Left lung (tissue), 4 donors: ENCODE measurements at regions not wholly inside any gene's neighbourhood (a gene's known extent, or its start where the extent isn't known, plus 50 kb on each side); places are given as distances from the start of the nearest gene placed in this dataset.

ENCODE experiments used
- ATAC-seq: fragments of 200-7000 bp; cut with Tn5 transposase; one replicate; pipeline ENCODE4 v1.9.1; 2020; ENCODE audit warnings: moderate library complexity
- DNase-seq, 4 donors: peaks; one replicate each; pipeline ENCODE4 v3.0.0-alpha.2; 2013 to 2020
- H3K27ac ChIP-seq, 2 donors: fragments of 200-600 bp; sonication (generic) in 1 of 2; one replicate each; pipeline versions ENCODE4 v1.5.0 to v1.8.0; 2020 to 2021
- H3K27me3 ChIP-seq, 2 donors: fragments of 200-600 bp; sonication (generic) in 1 of 2; one replicate each; pipeline versions ENCODE4 v1.5.0 to v1.8.0; 2020 to 2021
- H3K36me3 ChIP-seq, 2 donors: fragments of 200-600 bp; sonication (generic) in 1 of 2; one replicate each; pipeline versions ENCODE4 v1.5.0 to v1.8.0; 2020 to 2021
- H3K4me1 ChIP-seq, 2 donors: fragments of 200-600 bp; one replicate each; pipeline ENCODE4 v1.8.0; 2021
- H3K4me3 ChIP-seq, 2 donors: fragments of 200-600 bp; sonication (generic) in 1 of 2; one replicate each; pipeline versions ENCODE4 v1.5.0 to v1.8.0; 2020 to 2021; ENCODE audit warnings: mild to moderate bottlenecking in 1 of 2
- H3K9me3 ChIP-seq, 2 donors: fragments of 200-600 bp; sonication (generic) in 1 of 2; one replicate each; pipeline versions ENCODE4 v1.5.0 to v1.8.0; 2020 to 2021
- intact Hi-C, 2 donors: fragments of 100-400 bp; cut with DNase I; formaldehyde crosslinking; loops; one replicate each; pipeline versions ENCODE4 v1.11.2 to v1.14.2; 2022
- TF ChIP-seq, protein P1 (sequence below), 2 donors: fragments of 200-600 bp; sonication (generic) in 1 of 2; IDR thresholded peaks; one replicate each; pipeline versions ENCODE4 v1.5.0 to v1.8.0; 2021; ENCODE audit warnings: antibody characterized with exemption in 2 of 2
- donor health status: DM: no; HTN: yes; CAD: no.
- donor health status: DM: no; HTN: no; CAD: no.

DNA sequence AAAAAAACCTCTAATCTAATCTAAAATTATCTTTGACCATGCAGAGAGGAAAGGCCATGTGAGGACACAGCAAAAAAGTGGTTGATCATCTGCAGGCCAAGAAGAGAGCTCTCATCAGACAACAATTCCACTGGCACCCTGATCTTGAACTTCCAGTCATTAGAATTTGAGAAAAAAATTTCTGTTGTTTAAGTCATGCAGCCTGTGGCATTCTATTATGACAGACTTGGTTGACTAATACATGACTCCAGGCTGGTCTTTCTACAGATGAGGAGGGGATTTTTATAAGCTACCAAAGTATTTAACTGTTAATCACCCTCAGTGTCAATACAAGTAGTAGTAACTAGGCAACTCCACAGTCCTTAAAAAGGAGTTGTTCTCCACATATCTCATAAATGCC lies 358.5 kb upstream of the RGMB start:
- H3K27me3 ChIP-seq: no peaks in the 10 kb centered on the region
- no peak overlapping the region for H3K4me3 ChIP-seq
- ATAC-seq: no peak
- TF ChIP-seq, protein P1, sequence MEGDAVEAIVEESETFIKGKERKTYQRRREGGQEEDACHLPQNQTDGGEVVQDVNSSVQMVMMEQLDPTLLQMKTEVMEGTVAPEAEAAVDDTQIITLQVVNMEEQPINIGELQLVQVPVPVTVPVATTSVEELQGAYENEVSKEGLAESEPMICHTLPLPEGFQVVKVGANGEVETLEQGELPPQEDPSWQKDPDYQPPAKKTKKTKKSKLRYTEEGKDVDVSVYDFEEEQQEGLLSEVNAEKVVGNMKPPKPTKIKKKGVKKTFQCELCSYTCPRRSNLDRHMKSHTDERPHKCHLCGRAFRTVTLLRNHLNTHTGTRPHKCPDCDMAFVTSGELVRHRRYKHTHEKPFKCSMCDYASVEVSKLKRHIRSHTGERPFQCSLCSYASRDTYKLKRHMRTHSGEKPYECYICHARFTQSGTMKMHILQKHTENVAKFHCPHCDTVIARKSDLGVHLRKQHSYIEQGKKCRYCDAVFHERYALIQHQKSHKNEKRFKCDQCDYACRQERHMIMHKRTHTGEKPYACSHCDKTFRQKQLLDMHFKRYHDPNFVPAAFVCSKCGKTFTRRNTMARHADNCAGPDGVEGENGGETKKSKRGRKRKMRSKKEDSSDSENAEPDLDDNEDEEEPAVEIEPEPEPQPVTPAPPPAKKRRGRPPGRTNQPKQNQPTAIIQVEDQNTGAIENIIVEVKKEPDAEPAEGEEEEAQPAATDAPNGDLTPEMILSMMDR (IDR thresholded peaks at IDR 0.05): no peak
- H3K36me3 ChIP-seq: no peaks in the 10 kb centered on the region
- no peaks in the 10 kb centered on the region for H3K4me1 ChIP-seq
- no peak for DNase-seq
- H3K27ac ChIP-seq: no peak overlapping the region
- no peaks in the 10 kb centered on the region for H3K9me3 ChIP-seq
- intact Hi-C loops: no loop called here

DNA sequence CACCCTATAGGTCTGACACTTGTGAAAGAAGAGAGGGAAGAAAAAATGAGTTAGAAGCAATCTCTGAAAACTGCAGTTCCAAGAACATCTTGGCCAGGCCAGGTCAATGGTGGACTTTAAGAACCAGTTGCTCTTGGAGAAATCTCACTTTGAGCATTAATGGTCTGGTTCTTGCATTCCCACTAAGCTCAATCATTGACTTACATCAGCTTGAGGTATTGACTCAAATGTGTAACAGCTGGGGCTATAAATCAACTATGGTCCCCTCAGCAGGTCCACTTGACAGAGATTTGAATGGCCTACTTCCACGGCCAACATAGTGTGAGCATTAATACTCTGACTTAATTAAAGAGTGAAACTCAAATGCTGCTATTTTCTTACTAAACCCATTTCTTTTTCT lies 357.8 kb upstream of the RGMB start:
- DNase-seq (no peak), ATAC-seq (no peak)
- TF ChIP-seq, protein P1 (IDR thresholded peaks at IDR 0.05): no peak
- intact Hi-C loops: no loop called here
- Histone ChIP-seq H3K9me3 (no peaks in the 10 kb centered on the region), H3K4me3 (no peak overlapping the region), H3K4me1 (no peaks in the 10 kb centered on the region), H3K27me3 (no peaks in the 10 kb centered on the region), H3K36me3 (no peaks in the 10 kb centered on the region), H3K27ac (no peak overlapping the region)

DNA sequence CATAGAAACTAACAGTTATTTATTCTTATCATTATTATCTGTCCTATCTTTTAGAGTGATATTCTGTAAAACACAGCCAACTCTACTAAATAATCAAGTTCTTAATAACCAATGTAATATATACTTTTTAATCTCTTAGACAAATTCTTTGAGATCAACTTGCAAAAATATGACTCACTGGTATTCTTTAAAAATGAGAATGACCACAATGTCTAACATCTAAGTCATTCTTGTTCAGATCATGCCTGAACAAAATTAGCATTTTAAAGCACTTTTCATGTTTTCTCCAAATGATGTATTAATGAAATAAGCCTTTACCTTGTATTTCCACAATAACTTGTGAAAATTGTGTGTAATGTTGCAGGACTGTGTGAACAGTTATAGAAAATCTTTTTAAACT lies 356.9 kb upstream of the RGMB start:
- intact Hi-C loops: no loop called here
- no peak overlapping the region for H3K4me3 ChIP-seq
- no peaks in the 10 kb centered on the region for H3K36me3 ChIP-seq
- no peaks in the 10 kb centered on the region for H3K4me1 ChIP-seq
- no peaks in the 10 kb centered on the region for H3K27me3 ChIP-seq
- DNase-seq (no peak), ATAC-seq (no peak)
- H3K9me3 ChIP-seq: no peaks in the 10 kb centered on the region
- H3K27ac ChIP-seq: no peak overlapping the region
- TF ChIP-seq, protein P1 (IDR thresholded peaks at IDR 0.05): no peak

DNA sequence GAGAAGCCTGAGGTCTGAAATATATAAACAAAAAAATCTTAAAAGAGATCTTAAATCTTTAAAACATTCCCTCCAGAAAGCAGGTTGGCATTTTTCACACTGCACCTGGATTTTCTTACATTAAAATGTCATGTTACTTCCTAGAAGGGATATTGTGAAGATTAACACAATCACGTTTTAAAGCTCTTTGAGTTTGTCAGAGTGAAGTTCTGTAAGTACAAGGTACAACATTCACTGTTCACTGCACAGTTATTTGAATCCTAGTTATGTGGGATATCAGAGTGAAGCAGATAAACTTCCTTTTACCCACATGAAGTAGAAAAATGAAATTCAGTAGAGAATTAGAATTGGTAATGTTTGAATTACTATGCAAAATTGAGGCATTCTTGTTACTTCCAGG lies 353.6 kb upstream of the RGMB start:
- no peaks in the 10 kb centered on the region for H3K27me3 ChIP-seq

DNA sequence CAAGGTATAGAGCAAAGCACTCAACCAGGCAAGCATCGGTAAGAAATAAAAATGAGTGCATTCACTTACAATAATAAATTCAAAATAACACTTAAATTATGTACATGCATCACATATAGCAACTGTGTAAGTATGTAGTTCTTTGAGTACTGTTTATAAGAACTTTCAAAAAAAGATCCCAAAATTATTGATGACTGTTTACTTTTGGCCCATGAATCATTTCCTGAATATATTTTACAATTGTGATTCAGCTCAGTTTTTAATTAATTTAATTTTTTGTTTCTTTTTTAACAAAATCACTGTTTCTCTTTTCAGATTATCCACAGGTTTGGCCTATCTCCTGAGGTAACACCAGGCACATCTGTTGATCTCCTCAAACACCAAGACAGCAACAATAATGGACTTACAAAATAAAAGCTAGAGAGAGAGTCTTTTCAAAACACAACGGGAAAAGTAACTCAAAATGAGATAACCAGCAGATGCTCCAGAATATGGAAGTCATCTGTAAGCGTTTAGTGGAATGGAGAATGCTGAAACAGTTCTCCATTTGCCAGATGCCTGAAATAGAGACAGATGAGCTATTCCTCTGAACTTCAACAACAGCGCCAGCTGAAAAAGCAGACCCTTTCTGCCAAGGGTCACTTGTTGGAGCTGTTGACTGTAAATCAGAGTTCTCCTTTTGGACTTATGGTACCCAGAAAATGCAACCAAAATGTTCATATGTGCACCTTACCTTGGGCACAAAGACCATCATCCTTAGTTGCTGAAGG lies 348.6 kb upstream of the RGMB start:
- Histone ChIP-seq H3K36me3 (no peaks in the 10 kb centered on the region), H3K27ac (no peak overlapping the region), H3K9me3 (no peaks in the 10 kb centered on the region), H3K4me1 (peaks cover 0 to 7% of the 10 kb centered on the region in 2 donors), H3K4me3 (no peak overlapping the region), H3K27me3 (no peaks in the 10 kb centered on the region)
- TF ChIP-seq, protein P1 (IDR thresholded peaks at IDR 0.05): no peak
- DNase-seq (no peak), ATAC-seq (no peak)
- intact Hi-C loops: no loop called here

More for the DNA sequence above, 353.6 kb upstream of the RGMB start:
- H3K9me3 ChIP-seq: no peaks in the 10 kb centered on the region
- TF ChIP-seq, protein P1 (IDR thresholded peaks at IDR 0.05): no peak
- H3K36me3 ChIP-seq: no peaks in the 10 kb centered on the region
- H3K4me1 ChIP-seq: no peaks in the 10 kb centered on the region
- ATAC-seq: no peak
- intact Hi-C loops: no loop called here
- no peak overlapping the region for H3K27ac ChIP-seq
- DNase-seq: no peak
- no peak overlapping the region for H3K4me3 ChIP-seq
